Neuronal stem cell (in vitro differentiated cells): ENCODE measurements at regions not wholly inside any gene's neighbourhood (a gene's known extent, or its start where the extent isn't known, plus 50 kb on each side); places are given as distances from the start of the nearest gene placed in this dataset.

Experiments used
- DNase-seq: peaks from one replicate; pipeline ENCODE4 v3.0.0-alpha.2; 2013; ENCODE audit warnings: low spot score
- H2AFZ ChIP-seq: one replicate; pipeline ENCODE4 v1.6.1; 2013; ENCODE audit warnings: mild to moderate bottlenecking, low read length, inconsistent platforms
- H2AK5ac ChIP-seq: 2 replicates; pipeline ENCODE4 v1.6.1; 2013; ENCODE audit warnings: low read depth, mild to moderate bottlenecking, inconsistent platforms, low read length, moderate library complexity, mixed read lengths
- H2BK120ac ChIP-seq: 2 replicates; pipeline ENCODE4 v1.6.1; 2013; ENCODE audit warnings: low read depth, mild to moderate bottlenecking, inconsistent platforms, low read length, moderate library complexity, mixed read lengths
- H2BK12ac ChIP-seq: one replicate; pipeline ENCODE4 v1.6.1; 2013; ENCODE audit warnings: low read length, inconsistent platforms
- H2BK15ac ChIP-seq: 2 replicates; pipeline ENCODE4 v1.6.1; 2013; ENCODE audit warnings: mild to moderate bottlenecking, low read length, inconsistent platforms, mixed read lengths
- H2BK5ac ChIP-seq: one replicate; pipeline ENCODE4 v1.6.1; 2013; ENCODE audit warnings: inconsistent platforms, mild to moderate bottlenecking, low read length, moderate library complexity
- H3K14ac ChIP-seq: one replicate; pipeline ENCODE4 v1.6.1; 2013; ENCODE audit warnings: low read length, inconsistent platforms
- H3K18ac ChIP-seq: 2 replicates; pipeline ENCODE4 v1.6.1; 2013; ENCODE audit warnings: low read length, inconsistent platforms
- H3K23ac ChIP-seq: 2 replicates; pipeline ENCODE4 v1.6.1; 2013; ENCODE audit warnings: low read depth, mild to moderate bottlenecking, mixed read lengths, low read length, inconsistent platforms; ENCODE audit not compliant: poor library complexity
- H3K27ac ChIP-seq: replicated peaks from 3 replicates; pipeline ENCODE4 v1.5.1; 2013; ENCODE audit warnings: low read length, inconsistent platforms
- H3K27me3 ChIP-seq, 3 experiments: 2 replicates each; pipeline ENCODE4 v1.6.1; 2013; ENCODE audit warnings: low read length in 3 of 3, mild to moderate bottlenecking in 2 of 3, inconsistent platforms in 1 of 3, low read depth in 1 of 3, mixed read lengths in 1 of 3, moderate library complexity in 1 of 3; ENCODE audit not compliant: control insufficient read depth in 3 of 3, insufficient read depth in 3 of 3
- H3K36me3 ChIP-seq, 2 donors: replicated peaks in 1 of 2; 2 replicates each; pipeline ENCODE4 v1.6.1; 2013; ENCODE audit warnings: low read length in 2 of 2; ENCODE audit not compliant: control insufficient read depth in 2 of 2, insufficient read depth in 2 of 2
- H3K4ac ChIP-seq: 2 replicates; pipeline ENCODE4 v1.6.1; 2013; ENCODE audit warnings: inconsistent platforms, mild to moderate bottlenecking, low read length, moderate library complexity
- H3K4me1 ChIP-seq, 2 donors: 1 replicate in 1 of 2; 2 replicates in 1 of 2; pipeline ENCODE4 v1.6.1; 2013; ENCODE audit warnings: low read length in 2 of 2, low read depth in 1 of 2; ENCODE audit not compliant: control insufficient read depth in 2 of 2, insufficient read depth in 1 of 2
- H3K4me2 ChIP-seq: one replicate; pipeline ENCODE4 v1.6.1; 2013; ENCODE audit warnings: mild to moderate bottlenecking, low read length, inconsistent platforms; ENCODE audit not compliant: insufficient read depth, poor library complexity, severe bottlenecking
- H3K4me3 ChIP-seq, 2 donors: 2 replicates each; pipeline ENCODE4 v1.5.1; 2013; ENCODE audit warnings: low read length in 2 of 2, mild to moderate bottlenecking in 2 of 2, inconsistent platforms in 1 of 2, moderate library complexity in 1 of 2
- H3K79me1 ChIP-seq: one replicate; pipeline ENCODE4 v1.6.1; 2013; ENCODE audit warnings: low read depth, mild to moderate bottlenecking, inconsistent platforms, low read length, moderate library complexity
- H3K9ac ChIP-seq: one replicate; pipeline ENCODE4 v1.6.1; 2013; ENCODE audit warnings: mild to moderate bottlenecking, low read depth, low read length, inconsistent platforms; ENCODE audit not compliant: poor library complexity
- H3K9me3 ChIP-seq, 2 donors: replicated peaks in 1 of 2; 2 replicates each; pipeline versions ENCODE3 to v1.6.1; 2013; ENCODE audit warnings: low read length in 2 of 2, mild to moderate bottlenecking in 2 of 2, inconsistent platforms in 1 of 2, low read depth in 1 of 2, mixed read lengths in 1 of 2, moderate library complexity in 1 of 2; ENCODE audit not compliant: control insufficient read depth in 2 of 2, insufficient read depth in 1 of 2
- H4K8ac ChIP-seq: one replicate; pipeline ENCODE4 v1.6.1; 2013; ENCODE audit warnings: low read depth, mild to moderate bottlenecking, inconsistent platforms, low read length, moderate library complexity
- H4K91ac ChIP-seq: one replicate; pipeline ENCODE4 v1.6.1; 2013; ENCODE audit warnings: low read length, low read depth, mild to moderate bottlenecking, inconsistent platforms; ENCODE audit not compliant: poor library complexity
- WGBS, 2 donors: extraction: QIAGEN DNeasy Blood & Tissue Kit; methylation state at CpG; one replicate each; pipeline ENCODE4 v1.1.7; 2013; ENCODE audit warnings: missing lambda C conversion rate in 2 of 2, mixed read lengths in 1 of 2; ENCODE audit not compliant: insufficient read length in 2 of 2, insufficient replicate concordance in 1 of 2; ENCODE audit errors: extremely low coverage in 2 of 2; 5-methylcytosine and 5-hydroxymethylcytosine counted together

GRCh38 chr5:68494771-68495170 lies 279.2 kb downstream of the PIK3R1 start:
- Histone ChIP-seq H4K8ac (no peak overlapping the region), H3K4ac (no peak overlapping the region), H2BK12ac (no peak overlapping the region), H2AK5ac (no peak overlapping the region), H2BK5ac (no peak overlapping the region), H4K91ac (no peak overlapping the region), H3K4me1 (no peaks in the 10 kb centered on the region), H3K27me3 (no peaks in the 10 kb centered on the region), H2BK120ac (no peak overlapping the region), H3K4me2 (no peak overlapping the region), H3K79me1 (no peaks in the 10 kb centered on the region), H3K9ac (no peak overlapping the region), H2BK15ac (no peak overlapping the region), H3K9me3 (peaks cover 1 to 10% of the 10 kb centered on the region in 2 donors), H3K27ac (no peak overlapping the region), H2AFZ (no peak overlapping the region), H3K4me3 (no peak overlapping the region), H3K18ac (no peak overlapping the region), H3K14ac (no peak overlapping the region), H3K23ac (no peak overlapping the region), H3K36me3 (no peaks in the 10 kb centered on the region)
- DNase-seq = no peak
- WGBS, 2 donors = no CpG with 5 or more reads among the region's 1 CpG

GRCh38 chr5:68499987-68500386 lies 284.4 kb downstream of the PIK3R1 start:
- H3K36me3 ChIP-seq = no peaks in the 10 kb centered on the region
- no CpG with 5 or more reads among the region's 4 CpGs for WGBS, 2 donors
- H3K4me3 ChIP-seq = no peak overlapping the region

GRCh38 chr5:68500813-68501212 lies 285.3 kb downstream of the PIK3R1 start:
- H4K8ac ChIP-seq = no peak overlapping the region
- WGBS, 2 donors = no CpG with 5 or more reads among the region's 6 CpGs
- no peak overlapping the region for H2BK12ac ChIP-seq
- H3K27me3 ChIP-seq = no peaks in the 10 kb centered on the region
- H3K4me1 ChIP-seq = peaks cover 0 to 2% of the 10 kb centered on the region in 2 donors
- no peak overlapping the region for H2BK120ac ChIP-seq
- H3K4me2 ChIP-seq = no peak overlapping the region
- H4K91ac ChIP-seq = no peak overlapping the region
- no peak overlapping the region for H3K18ac ChIP-seq
- peaks cover 1 to 10% of the 10 kb centered on the region in 2 donors for H3K9me3 ChIP-seq
- no peak overlapping the region for H3K23ac ChIP-seq
- H3K79me1 ChIP-seq = no peaks in the 10 kb centered on the region
- no peak overlapping the region for H2AFZ ChIP-seq
- H3K9ac ChIP-seq = no peak overlapping the region
- H3K14ac ChIP-seq = no peak overlapping the region
- DNase-seq = no peak
- no peak overlapping the region for H3K4ac ChIP-seq
- no peak overlapping the region for H3K27ac ChIP-seq
- no peak overlapping the region for H2BK15ac ChIP-seq
- H2BK5ac ChIP-seq = no peak overlapping the region
- no peak overlapping the region for H3K4me3 ChIP-seq
- H3K36me3 ChIP-seq = no peaks in the 10 kb centered on the region
- H2AK5ac ChIP-seq = no peak overlapping the region

More at GRCh38 chr5:68499987-68500386, 284.4 kb downstream of the PIK3R1 start:
- Histone ChIP-seq H4K91ac (no peak overlapping the region), H2AK5ac (no peak overlapping the region), H3K4me2 (no peak overlapping the region), H2BK12ac (no peak overlapping the region), H3K23ac (no peak overlapping the region), H3K27ac (no peak overlapping the region), H4K8ac (no peak overlapping the region), H2BK120ac (no peak overlapping the region), H3K27me3 (no peaks in the 10 kb centered on the region), H3K9ac (no peak overlapping the region), H2BK5ac (no peak overlapping the region), H3K79me1 (no peaks in the 10 kb centered on the region), H3K18ac (no peak overlapping the region), H2AFZ (no peak overlapping the region), H2BK15ac (no peak overlapping the region), H3K4ac (no peak overlapping the region), H3K14ac (no peak overlapping the region), H3K4me1 (no peaks in the 10 kb centered on the region), H3K9me3 (peaks cover 1 to 10% of the 10 kb centered on the region in 2 donors)
- no peak for DNase-seq

GRCh38 chr5:68502531-68502930 lies 287.0 kb downstream of the PIK3R1 start:
- no peak overlapping the region for H3K23ac ChIP-seq
- no peak overlapping the region for H3K18ac ChIP-seq
- no peaks in the 10 kb centered on the region for H3K36me3 ChIP-seq
- H3K9me3 ChIP-seq = peaks cover 1 to 6% of the 10 kb centered on the region in 2 donors
- H2BK5ac ChIP-seq = no peak overlapping the region
- no peak overlapping the region for H4K91ac ChIP-seq
- H3K79me1 ChIP-seq = no peaks in the 10 kb centered on the region
- DNase-seq = no peak
- H2BK15ac ChIP-seq = no peak overlapping the region
- H2BK12ac ChIP-seq = no peak overlapping the region
- H3K27me3 ChIP-seq = no peaks in the 10 kb centered on the region
- no peak overlapping the region for H2AK5ac ChIP-seq
- no peak overlapping the region for H3K4me2 ChIP-seq
- no peak overlapping the region for H3K4ac ChIP-seq
- no peak overlapping the region for H3K4me3 ChIP-seq
- no peak overlapping the region for H2AFZ ChIP-seq
- H3K4me1 ChIP-seq = peaks cover 0 to 9% of the 10 kb centered on the region in 2 donors
- H3K14ac ChIP-seq = no peak overlapping the region
- no peak overlapping the region for H3K27ac ChIP-seq
- H2BK120ac ChIP-seq = no peak overlapping the region
- H4K8ac ChIP-seq = no peak overlapping the region
- no peak overlapping the region for H3K9ac ChIP-seq
